ENCODE measurements at regions not wholly inside any gene's neighbourhood (a gene's known extent, or its start where the extent isn't known, plus 50 kb on each side); places are given as distances from the start of the nearest gene placed in this dataset.

DNA sequence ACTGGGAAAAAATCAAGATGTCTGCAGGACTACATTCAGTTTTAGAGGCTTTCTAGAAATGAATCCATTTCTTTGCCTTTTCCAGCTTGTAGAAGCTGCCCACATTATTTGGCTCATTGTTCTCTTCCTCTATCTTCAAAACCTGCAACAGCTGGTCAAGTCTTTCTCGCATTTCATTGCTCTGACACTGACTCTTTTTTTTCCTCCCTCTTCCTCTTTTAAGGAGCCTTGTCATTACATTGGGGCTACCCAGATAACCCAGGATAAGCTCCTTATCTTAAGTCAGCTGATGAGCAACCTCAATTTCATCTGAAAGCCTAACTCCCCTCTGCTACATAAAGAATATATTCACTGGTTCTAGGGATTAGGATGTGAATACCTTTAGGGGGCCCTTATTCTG is 53.2 kb upstream of the CEP162 start:
- TF ChIP-seq, protein P1, sequence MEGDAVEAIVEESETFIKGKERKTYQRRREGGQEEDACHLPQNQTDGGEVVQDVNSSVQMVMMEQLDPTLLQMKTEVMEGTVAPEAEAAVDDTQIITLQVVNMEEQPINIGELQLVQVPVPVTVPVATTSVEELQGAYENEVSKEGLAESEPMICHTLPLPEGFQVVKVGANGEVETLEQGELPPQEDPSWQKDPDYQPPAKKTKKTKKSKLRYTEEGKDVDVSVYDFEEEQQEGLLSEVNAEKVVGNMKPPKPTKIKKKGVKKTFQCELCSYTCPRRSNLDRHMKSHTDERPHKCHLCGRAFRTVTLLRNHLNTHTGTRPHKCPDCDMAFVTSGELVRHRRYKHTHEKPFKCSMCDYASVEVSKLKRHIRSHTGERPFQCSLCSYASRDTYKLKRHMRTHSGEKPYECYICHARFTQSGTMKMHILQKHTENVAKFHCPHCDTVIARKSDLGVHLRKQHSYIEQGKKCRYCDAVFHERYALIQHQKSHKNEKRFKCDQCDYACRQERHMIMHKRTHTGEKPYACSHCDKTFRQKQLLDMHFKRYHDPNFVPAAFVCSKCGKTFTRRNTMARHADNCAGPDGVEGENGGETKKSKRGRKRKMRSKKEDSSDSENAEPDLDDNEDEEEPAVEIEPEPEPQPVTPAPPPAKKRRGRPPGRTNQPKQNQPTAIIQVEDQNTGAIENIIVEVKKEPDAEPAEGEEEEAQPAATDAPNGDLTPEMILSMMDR (optimal IDR thresholded peaks at IDR 0.05 in 1 of 3, IDR thresholded peaks at IDR 0.05 in 1 of 3, conservative IDR thresholded peaks at IDR 0.05 in 1 of 3; ENCODE audit: extremely low read depth in 1 of 3, insufficient read depth in 2 of 3, low read length in 3 of 3) = no peak
- no peak for TF ChIP-seq EZH2 (IDR thresholded peaks at IDR 0.05; ENCODE audit: low read length)

Measured in keratinocyte (primary cell).